ENCODE measurements at regions not wholly inside any gene's neighbourhood (a gene's known extent, or its start where the extent isn't known, plus 50 kb on each side); places are given as distances from the start of the nearest gene placed in this dataset.

GRCh38 chr13:103525530-103525929, 459.3 kb upstream of the SLC10A2 start:
- TF ChIP-seq CTCF (IDR thresholded peaks at IDR 0.05) (no peak), POLR2A (IDR thresholded peaks at IDR 0.05) (no peak)

Measured in vagina (tissue), 2 donors.